Uterus (tissue), 3 donors: ENCODE measurements at regions not wholly inside any gene's neighbourhood (a gene's known extent, or its start where the extent isn't known, plus 50 kb on each side); places are given as distances from the start of the nearest gene placed in this dataset.

Experiments
- DNase-seq, 2 donors: peaks; one replicate each; pipeline ENCODE4 v3.0.0-alpha.2; 2019 to 2020
- H3K27ac ChIP-seq, 2 donors: fragments of 200-600 bp; sonication (generic); 1 replicate in 1 of 2; 2 replicates in 1 of 2; pipeline ENCODE4 v1.5.1; 2016 to 2018
- H3K27me3 ChIP-seq, 2 donors: fragments of 200-600 bp; sonication (generic); one replicate each; pipeline ENCODE4 v1.5.1; 2018 to 2019; ENCODE audit warnings: control low read depth in 1 of 2
- H3K36me3 ChIP-seq, 2 donors: fragments of 200-600 bp; sonication (generic); one replicate each; pipeline ENCODE4 v1.5.1; 2019; ENCODE audit warnings: control low read depth in 1 of 2
- H3K4me1 ChIP-seq, 2 donors: fragments of 200-600 bp; sonication (generic); one replicate each; pipeline ENCODE4 v1.5.1; 2018 to 2019; ENCODE audit warnings: control low read depth in 1 of 2
- H3K4me3 ChIP-seq, 2 donors: fragments of 200-600 bp; sonication (generic); 1 replicate in 1 of 2; 2 replicates in 1 of 2; pipeline ENCODE4 v1.5.1; 2018 to 2019; ENCODE audit warnings: mild to moderate bottlenecking in 1 of 2
- H3K9me3 ChIP-seq, 2 donors: fragments of 200-600 bp; sonication (generic); one replicate each; pipeline ENCODE4 v1.5.1; 2019; ENCODE audit warnings: control low read depth in 1 of 2
- POLR2A ChIP-seq, 2 donors: fragments of 450-650 bp; IDR thresholded peaks; one replicate each; pipeline ENCODE4 v1.6.1; 2016; ENCODE audit warnings: antibody characterized with exemption in 2 of 2, mild to moderate bottlenecking in 1 of 2, moderate library complexity in 1 of 2
- intact Hi-C: fragments of 100-400 bp; cut with DNase I; formaldehyde crosslinking; loops from one replicate; pipeline ENCODE4 v1.15.1; 2023; ENCODE audit warnings: low total_unique reads
- TF ChIP-seq, protein P1 (sequence below), 4 experiments: fragments of 200-600 bp in 2 of 4; fragments of 450-650 bp in 2 of 4; sonication (generic) in 2 of 4; IDR thresholded peaks; one replicate each; pipeline ENCODE4 v1.5.1; 2016 to 2019; ENCODE audit warnings: antibody characterized with exemption in 4 of 4, mild to moderate bottlenecking in 2 of 4, moderate library complexity in 1 of 4
- donor health status: DM: yes; HTN: yes; CAD: no.

DNA sequence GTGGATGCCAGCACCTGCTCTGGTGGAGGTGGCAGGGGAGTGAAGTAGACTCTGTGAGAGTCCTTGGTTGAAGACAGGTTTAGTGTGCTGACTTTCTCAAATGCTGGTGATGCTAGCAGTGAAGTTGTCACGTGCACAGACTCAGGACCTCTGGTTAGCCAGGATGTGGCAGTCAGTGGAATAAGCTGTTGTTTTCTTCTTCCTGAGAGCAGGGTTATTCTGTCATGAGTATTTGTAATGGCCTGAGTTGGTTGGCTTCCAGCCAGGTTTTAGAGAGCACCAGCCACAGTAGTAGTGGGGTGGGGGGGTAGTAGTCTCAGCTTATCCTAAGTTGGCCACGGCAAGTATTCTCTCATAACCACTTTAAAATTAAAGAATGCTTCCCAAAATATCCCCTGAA, 169.7 kb upstream of the FOXN2 start:
- TF ChIP-seq POLR2A (IDR thresholded peaks at IDR 0.05) = no peak
- TF ChIP-seq, protein P1, sequence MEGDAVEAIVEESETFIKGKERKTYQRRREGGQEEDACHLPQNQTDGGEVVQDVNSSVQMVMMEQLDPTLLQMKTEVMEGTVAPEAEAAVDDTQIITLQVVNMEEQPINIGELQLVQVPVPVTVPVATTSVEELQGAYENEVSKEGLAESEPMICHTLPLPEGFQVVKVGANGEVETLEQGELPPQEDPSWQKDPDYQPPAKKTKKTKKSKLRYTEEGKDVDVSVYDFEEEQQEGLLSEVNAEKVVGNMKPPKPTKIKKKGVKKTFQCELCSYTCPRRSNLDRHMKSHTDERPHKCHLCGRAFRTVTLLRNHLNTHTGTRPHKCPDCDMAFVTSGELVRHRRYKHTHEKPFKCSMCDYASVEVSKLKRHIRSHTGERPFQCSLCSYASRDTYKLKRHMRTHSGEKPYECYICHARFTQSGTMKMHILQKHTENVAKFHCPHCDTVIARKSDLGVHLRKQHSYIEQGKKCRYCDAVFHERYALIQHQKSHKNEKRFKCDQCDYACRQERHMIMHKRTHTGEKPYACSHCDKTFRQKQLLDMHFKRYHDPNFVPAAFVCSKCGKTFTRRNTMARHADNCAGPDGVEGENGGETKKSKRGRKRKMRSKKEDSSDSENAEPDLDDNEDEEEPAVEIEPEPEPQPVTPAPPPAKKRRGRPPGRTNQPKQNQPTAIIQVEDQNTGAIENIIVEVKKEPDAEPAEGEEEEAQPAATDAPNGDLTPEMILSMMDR (IDR thresholded peaks at IDR 0.05) = no peak
- Histone ChIP-seq H3K36me3 (no peaks in the 10 kb centered on the region), H3K4me1 (no peaks in the 10 kb centered on the region), H3K27me3 (no peaks in the 10 kb centered on the region), H3K27ac (no peak overlapping the region), H3K4me3 (no peak overlapping the region), H3K9me3 (no peaks in the 10 kb centered on the region)
- DNase-seq = no peak
- intact Hi-C loops = no loop called here

DNA sequence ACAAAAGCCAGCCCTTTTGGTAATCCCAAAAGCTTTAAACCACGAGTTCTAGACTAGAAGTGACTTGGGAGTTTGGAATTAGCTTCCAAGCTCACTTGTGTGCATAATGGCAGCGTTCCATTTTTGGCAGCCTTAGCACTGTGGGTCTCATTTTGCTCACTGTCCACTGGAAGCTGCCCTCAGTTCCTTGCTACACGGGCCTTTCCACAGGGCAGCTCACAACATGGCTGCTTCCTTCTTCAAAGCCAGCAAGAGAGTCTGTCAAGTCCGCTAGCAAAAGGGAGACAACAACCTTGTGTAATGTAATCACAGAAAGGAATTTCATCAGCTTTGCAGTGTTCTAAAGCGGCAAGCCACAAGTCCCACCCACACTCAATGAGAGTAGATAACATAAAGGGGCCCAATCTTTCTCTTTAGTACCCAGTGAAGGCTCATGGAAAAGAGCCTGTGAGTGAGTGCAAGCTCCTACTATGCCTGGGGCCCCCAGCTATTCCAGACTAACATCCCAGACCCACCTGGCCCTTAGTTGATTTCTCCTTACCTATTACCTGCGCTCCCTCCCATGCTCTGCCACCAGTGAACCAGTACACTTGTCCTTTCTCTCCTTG, 168.5 kb upstream of the FOXN2 start:
- TF ChIP-seq POLR2A (IDR thresholded peaks at IDR 0.05) = no peak
- TF ChIP-seq, protein P1 (IDR thresholded peaks at IDR 0.05) = no peak
- DNase-seq = no peak
- no peaks in the 10 kb centered on the region for H3K4me1 ChIP-seq
- no peaks in the 10 kb centered on the region for H3K36me3 ChIP-seq
- intact Hi-C loops = no loop called here
- H3K27me3 ChIP-seq = no peaks in the 10 kb centered on the region
- H3K9me3 ChIP-seq = no peaks in the 10 kb centered on the region
- H3K4me3 ChIP-seq = no peak overlapping the region
- no peak overlapping the region for H3K27ac ChIP-seq

DNA sequence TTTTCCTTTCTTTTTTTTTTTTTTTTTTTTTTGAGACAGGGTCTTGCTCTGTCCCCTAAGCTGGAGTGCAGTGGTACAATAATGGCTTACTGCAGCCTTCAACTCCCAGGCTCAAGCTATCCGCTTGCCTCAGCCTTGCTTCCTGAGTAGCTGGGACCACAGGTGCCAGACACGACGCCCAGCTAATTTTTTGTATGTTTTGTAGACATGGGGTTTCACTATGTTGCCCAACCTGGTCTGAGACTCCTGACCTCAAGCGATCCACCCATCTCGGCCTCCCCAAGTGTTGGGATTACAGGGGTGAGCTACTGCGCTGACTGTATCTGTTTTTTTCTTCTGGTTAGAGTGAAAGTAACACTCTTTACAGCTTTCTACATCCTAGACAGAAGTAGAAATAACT, 167.9 kb upstream of the FOXN2 start:
- H3K27ac ChIP-seq = no peak overlapping the region
- H3K36me3 ChIP-seq = no peaks in the 10 kb centered on the region
- no peaks in the 10 kb centered on the region for H3K9me3 ChIP-seq
- no peaks in the 10 kb centered on the region for H3K27me3 ChIP-seq
- intact Hi-C loops = no loop called here
- DNase-seq = no peak
- no peak overlapping the region for H3K4me3 ChIP-seq
- TF ChIP-seq, protein P1 (IDR thresholded peaks at IDR 0.05) = no peak
- no peak for TF ChIP-seq POLR2A (IDR thresholded peaks at IDR 0.05)
- no peaks in the 10 kb centered on the region for H3K4me1 ChIP-seq

DNA sequence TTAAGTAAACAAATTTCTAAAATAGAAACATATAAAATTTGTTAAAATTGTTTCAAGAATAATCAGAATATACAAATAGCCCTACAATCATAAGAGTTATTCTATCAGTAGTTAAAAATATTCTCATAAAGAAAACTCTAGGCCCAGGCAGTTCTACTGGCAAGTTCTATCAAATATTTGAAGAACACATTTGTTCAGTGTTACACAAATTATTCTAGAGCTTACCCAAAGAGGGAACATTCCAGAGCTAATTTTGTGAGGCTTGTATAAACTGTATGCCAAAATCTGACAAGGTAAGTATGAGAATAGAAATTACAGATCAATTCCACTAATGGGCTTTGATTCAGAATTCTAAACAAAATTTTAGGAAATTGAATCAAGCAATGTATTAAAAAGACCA, 166.8 kb upstream of the FOXN2 start:
- Histone ChIP-seq H3K4me3 (no peak overlapping the region), H3K27ac (no peak overlapping the region), H3K27me3 (no peaks in the 10 kb centered on the region), H3K9me3 (no peaks in the 10 kb centered on the region), H3K36me3 (no peaks in the 10 kb centered on the region), H3K4me1 (no peaks in the 10 kb centered on the region)
- intact Hi-C loops = no loop called here
- no peak for TF ChIP-seq POLR2A (IDR thresholded peaks at IDR 0.05)
- TF ChIP-seq, protein P1 (IDR thresholded peaks at IDR 0.05) = no peak
- no peak for DNase-seq

DNA sequence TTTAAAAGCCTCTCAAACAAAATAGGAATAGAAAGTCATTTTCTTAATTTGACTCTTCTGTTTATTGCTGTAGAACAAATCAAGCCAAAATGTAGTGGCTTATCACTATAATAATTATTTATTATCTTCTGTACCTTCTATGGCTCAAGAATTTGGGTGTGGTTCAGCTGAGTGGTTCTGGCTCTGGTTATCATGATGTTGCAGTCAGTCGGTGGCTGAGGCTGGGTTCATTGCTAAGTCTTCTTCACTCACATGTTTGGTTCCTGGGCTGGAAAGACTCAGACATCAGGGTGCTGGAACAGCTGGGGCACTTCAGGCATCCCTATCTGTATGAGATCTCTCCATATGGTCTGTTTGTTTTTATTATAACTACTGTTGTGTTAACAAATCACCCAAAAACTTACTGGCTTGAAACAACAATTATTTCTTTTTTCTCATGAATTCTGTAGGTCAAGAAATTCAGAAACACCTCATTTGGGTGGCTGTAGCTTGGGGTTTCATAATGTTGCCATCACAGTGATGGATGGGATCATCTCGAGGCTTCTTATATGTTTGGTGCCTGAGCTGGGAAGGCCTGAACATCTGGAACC, 165.5 kb upstream of the FOXN2 start:
- Histone ChIP-seq H3K9me3 (no peaks in the 10 kb centered on the region), H3K4me1 (no peaks in the 10 kb centered on the region), H3K4me3 (no peak overlapping the region), H3K27me3 (no peaks in the 10 kb centered on the region), H3K36me3 (no peaks in the 10 kb centered on the region), H3K27ac (no peak overlapping the region)
- intact Hi-C loops = no loop called here
- DNase-seq = no peak
- TF ChIP-seq, protein P1 (IDR thresholded peaks at IDR 0.05) = no peak
- no peak for TF ChIP-seq POLR2A (IDR thresholded peaks at IDR 0.05)
